GM12878 (cell line): ENCODE measurements at regions not wholly inside any gene's neighbourhood (a gene's known extent, or its start where the extent isn't known, plus 50 kb on each side); places are given as distances from the start of the nearest gene placed in this dataset.

Source experiments
- ATAC-seq: fragments of 200-7000 bp; cut with Tn5 transposase; 3 replicates; pipeline ENCODE4 v1.9.1; 2020; ENCODE audit warnings: mild to moderate bottlenecking, moderate library complexity
- BruUV-seq: library from RNA; stranded (reverse); fragments of 400-500 nt; replicated peaks from 2 replicates; lab custom pipeline; 2021; lab: Mats Ljungman, UMichigan
- CTCF ChIA-PET: fragments of 300-600 bp; sonication (Branson Sonifier 250); formaldehyde crosslinking; extraction: SDS; loops from one replicate; lab custom pipeline; 2021; ENCODE audit warnings: inconsistent platforms; lab: Yijun Ruan, JAX
- POLR2A ChIA-PET: fragments of 350-600 bp; formaldehyde crosslinking; extraction: SDS; loops from one replicate; lab custom pipeline; 2021; ENCODE audit warnings: inconsistent platforms; lab: Charles Lee
- RAD21 ChIA-PET: fragments of 300-600 bp; sonication (Branson Sonifier 250); formaldehyde crosslinking; loops from one replicate; lab custom pipeline; 2023; ENCODE audit warnings: antibody characterized with exemption; ENCODE audit not compliant: unreplicated experiment; lab: Charles Lee
- SMC1A ChIA-PET: fragments of 300-600 bp; sonication (Branson Sonifier 250); formaldehyde crosslinking; loops from one replicate; lab custom pipeline; 2023; ENCODE audit not compliant: unreplicated experiment, uncharacterized antibody; lab: Charles Lee
- DNase-seq: peaks from one replicate; pipeline ENCODE4 v3.0.0-alpha.2; 2011; ENCODE audit warnings: low read depth, low spot score
- FAIRE-seq: peaks from 3 replicates; lab custom pipeline; 2011; peaks lifted over from hg19 to GRCh38; lab: Jason Lieb, UNC
- H2AFZ ChIP-seq: 2 replicates; pipeline ENCODE4 v1.6.0; 2011; ENCODE audit warnings: low read depth, low read length, control low read depth; ENCODE audit not compliant: control insufficient read depth
- H3K27ac ChIP-seq: 2 replicates; pipeline ENCODE4 v1.5.1; 2011; ENCODE audit warnings: control low read depth; ENCODE audit not compliant: control insufficient read depth, insufficient read depth
- H3K27me3 ChIP-seq, 2 experiments: replicated peaks in 1 of 2; 2 replicates each; pipeline versions ENCODE4 v1.6.0 to v1.6.1; 2011; ENCODE audit warnings: low read length in 1 of 2; ENCODE audit not compliant: control insufficient read depth in 2 of 2, insufficient read depth in 2 of 2
- H3K36me3 ChIP-seq, 2 experiments: 2 replicates each; pipeline ENCODE4 v1.5.1; 2011; ENCODE audit warnings: low read length in 1 of 2; ENCODE audit not compliant: control insufficient read depth in 2 of 2, insufficient read depth in 2 of 2
- H3K4me1 ChIP-seq: 2 replicates; pipeline ENCODE4 v1.6.1; 2011; ENCODE audit warnings: mild to moderate bottlenecking, low read length, moderate library complexity, mixed read lengths; ENCODE audit not compliant: control insufficient read depth, insufficient read depth
- H3K4me2 ChIP-seq: 2 replicates; pipeline ENCODE4 v1.6.0; 2011; ENCODE audit warnings: control low read depth; ENCODE audit not compliant: control insufficient read depth, insufficient read depth
- H3K4me3 ChIP-seq: fragments of 200-600 bp; sonication (generic); 2 replicates; pipeline ENCODE4 v1.5.1; 2016
- H3K79me2 ChIP-seq: 2 replicates; pipeline ENCODE4 v1.6.0; 2011; ENCODE audit warnings: low read length; ENCODE audit not compliant: control insufficient read depth, insufficient read depth
- H3K9ac ChIP-seq: 2 replicates; pipeline ENCODE4 v1.8.0; 2011; ENCODE audit warnings: low read length, control low read depth, mixed read lengths; ENCODE audit not compliant: control insufficient read depth, insufficient read depth
- H3K9me3 ChIP-seq: replicated peaks from 3 replicates; pipeline ENCODE4 v1.5.1; 2011; ENCODE audit warnings: mild to moderate bottlenecking, low read length; ENCODE audit not compliant: control insufficient read depth, insufficient read depth
- H4K20me1 ChIP-seq: 2 replicates; pipeline ENCODE4 v1.6.0; 2011; ENCODE audit not compliant: control insufficient read depth, insufficient read depth
- CEBPB ChIP-seq, 2 experiments: fragments of 150-350 bp in 1 of 2; IDR thresholded peaks; 2 replicates each; pipeline ENCODE4 v1.6.1; 2012 to 2014; ENCODE audit warnings: low read depth in 2 of 2, low read length in 2 of 2, borderline replicate concordance in 1 of 2, inconsistent platforms in 1 of 2
- ETV6 ChIP-seq, 2 experiments: fragments of 450-650 bp in 1 of 2; IDR thresholded peaks in 1 of 2; conservative IDR thresholded peaks in 1 of 2; 2 replicates each; pipeline ENCODE4 v1.6.1; 2014; ENCODE audit warnings: antibody characterized with exemption in 1 of 2, borderline replicate concordance in 1 of 2, low read depth in 1 of 2, mild to moderate bottlenecking in 1 of 2, moderate library complexity in 1 of 2
- HDAC2 ChIP-seq: fragments of 200-600 bp; sonication (generic); IDR thresholded peaks from 2 replicates; pipeline ENCODE4 v1.6.1; 2017
- IKZF2 ChIP-seq, 2 experiments: fragments of 450-650 bp; IDR thresholded peaks; 2 replicates each; pipeline ENCODE4 v1.6.1; 2017; ENCODE audit warnings: mild to moderate bottlenecking in 2 of 2, moderate library complexity in 2 of 2
- JUNB ChIP-seq: IDR thresholded peaks from 2 replicates; pipeline ENCODE4 v1.6.1; 2016; ENCODE audit warnings: antibody characterized with exemption, mild to moderate bottlenecking
- MYB ChIP-seq: fragments of 150-350 bp; IDR thresholded peaks from 2 replicates; pipeline ENCODE4 v1.6.1; 2014; ENCODE audit warnings: mild to moderate bottlenecking, low read depth, low read length, borderline replicate concordance
- POLR2A ChIP-seq: IDR thresholded peaks from 2 replicates; pipeline ENCODE4 v1.6.1; 2011; ENCODE audit warnings: low read depth, mild to moderate bottlenecking, low read length
- POLR2AphosphoS2 ChIP-seq: IDR thresholded peaks from 2 replicates; pipeline ENCODE4 v1.6.1; 2011; ENCODE audit warnings: low read depth, mild to moderate bottlenecking, low read length, improper control_type of control experiment, moderate library complexity
- RAD51 ChIP-seq: fragments of 450-650 bp; IDR thresholded peaks from 2 replicates; pipeline ENCODE4 v1.6.1; 2016; ENCODE audit warnings: moderate library complexity, mild to moderate bottlenecking, inconsistent platforms
- RB1 ChIP-seq: fragments of 450-650 bp; formaldehyde crosslinking; IDR thresholded peaks from 2 replicates; pipeline ENCODE4 v1.6.1; 2017; ENCODE audit warnings: mild to moderate bottlenecking, borderline replicate concordance
- SIX5 ChIP-seq: IDR thresholded peaks from 2 replicates; pipeline ENCODE4 v1.6.1; 2011; ENCODE audit warnings: mild to moderate bottlenecking, low read depth, low read length, moderate library complexity; ENCODE audit not compliant: severe bottlenecking
- TCF3 ChIP-seq: IDR thresholded peaks from 2 replicates; pipeline ENCODE4 v1.6.1; 2012; ENCODE audit warnings: low read depth, mild to moderate bottlenecking, low read length, borderline replicate concordance; ENCODE audit not compliant: insufficient read depth
- ZBTB4 ChIP-seq: fragments of 450-650 bp; formaldehyde crosslinking; IDR thresholded peaks from 2 replicates; pipeline ENCODE4 v1.4.0; 2022; ENCODE audit warnings: mild to moderate bottlenecking, moderate library complexity
- WGBS: methylation state at CpG from one replicate; pipeline ENCODE4 v1.1.6; 2016; ENCODE audit warnings: low lambda C conversion rate; ENCODE audit not compliant: insufficient replicate concordance, insufficient coverage; ENCODE audit errors: missing lambda C conversion rate; 5-methylcytosine and 5-hydroxymethylcytosine counted together
- in situ Hi-C: fragments of 300-500 bp; cut with MboI; formaldehyde crosslinking; loops from 9 replicates; pipeline ENCODE4 v1.14.3; 2018; ENCODE audit warnings: mixed read lengths
- intact Hi-C: fragments of 100-400 bp; cut with micrococcal nuclease; formaldehyde crosslinking; loops from one replicate; pipeline ENCODE4 v1.14.2; 2022; ENCODE audit not compliant: unreplicated experiment

DNA sequence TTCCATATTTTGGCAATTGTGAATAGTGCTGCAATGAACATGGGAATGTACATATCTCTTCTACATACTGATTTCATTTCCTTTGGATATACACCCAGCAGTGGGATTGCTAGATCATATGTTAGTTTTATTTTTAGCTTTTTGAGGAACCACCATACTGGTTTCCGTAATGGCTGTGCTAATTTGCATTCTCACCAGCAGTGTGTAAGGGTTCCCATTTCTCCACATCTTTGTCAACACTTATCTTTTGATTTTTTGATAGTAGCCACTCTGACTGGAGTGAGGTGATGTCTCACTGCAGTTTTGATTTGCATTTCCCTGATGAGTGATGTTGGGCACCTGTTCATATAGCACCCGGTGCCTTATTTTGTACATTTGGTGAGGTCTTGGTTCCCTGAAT, 519.6 kb downstream of the REEP3 start:
- Histone ChIP-seq H3K9ac (no peak overlapping the region), H4K20me1 (no peaks in the 10 kb centered on the region), H3K4me3 (no peak overlapping the region), H3K36me3 (no peaks in the 10 kb centered on the region), H3K79me2 (no peaks in the 10 kb centered on the region), H3K4me1 (peaks cover 5% of the 10 kb centered on the region), H3K27ac (no peak overlapping the region), H3K27me3 (no peaks in the 10 kb centered on the region; a peak in 1 of 4 replicates)
- ATAC-seq (peak; percentile 8; the same call in 2 of the 3 replicates), DNase-seq (no peak)
- ChIA-PET SMC1A (interaction anchor here (1.2 to 2.3 kb wide), 4 partner anchors 13 to 63 kb away, joined by 3 to 7 read pairs (median 6); no protein-coding TSS in a partner anchor), POLR2A (no interaction called here)
- intact Hi-C loops (loop anchor here (1.0 to 5.0 kb wide), 4 partner anchors 72 to 692 kb away; no protein-coding TSS in a partner anchor), in situ Hi-C loops (no loop called here)
- BruUV-seq = no TSS peak
- TF ChIP-seq ETV6 (conservative IDR thresholded peaks at IDR 0.05 in 1 of 2, IDR thresholded peaks at IDR 0.05 in 1 of 2; ENCODE audit: borderline replicate concordance in 1 of 2, low read depth in 1 of 2) (no peak), POLR2A (no peak), CEBPB (IDR thresholded peaks at IDR 0.05; ENCODE audit: borderline replicate concordance in 1 of 2, low read depth in 2 of 2, low read length in 2 of 2) (no peak), ZBTB4 (CRISPR knock-in tag) (no peak), JUNB (no peak), IKZF2 (IDR thresholded peaks at IDR 0.05) (no peak), TCF3 (no peak), RAD51 (no peak), RB1 (no peak), MYB (no peak), POLR2AphosphoS2 (no peak), HDAC2 (no peak), SIX5 (no peak)
- TF ChIP-seq, all 136 proteins: peak for 0
- ChIA-PET CTCF (interaction anchor here (0.8 to 2.8 kb wide), 7 partner anchors 12 to 361 kb away, joined by 3 to 12 read pairs (median 4); no protein-coding TSS in a partner anchor), RAD21 (interaction anchor here (1.7 kb wide), 1 partner anchor 63 kb away, joined by 8 read pairs; no protein-coding TSS in a partner anchor)
- no peak for FAIRE-seq
- Histone ChIP-seq H3K9me3 (no peaks in the 10 kb centered on the region), H3K4me2 (peak overlapping the region; percentile 47; the same call in 1 of the 2 replicates), H2AFZ (peak overlapping the region; percentile 70)
- 7% methylated on average over 2 of the region's 2 CpGs for WGBS
